Stimulated activated CD4-positive, alpha-beta T cell treated with anti-CD3 and anti-CD28 coated beads, Interleukin-12 subunit alpha, Interleukin-12 subunit beta, amount 100 ng/mL, for 24 hours (primary cell): ENCODE measurements at regions not wholly inside any gene's neighbourhood (a gene's known extent, or its start where the extent isn't known, plus 50 kb on each side); places are given as distances from the start of the nearest gene placed in this dataset.
"Not testable (repeated sequence)": the region's sequence is repeated elsewhere in the genome, so short reads cannot be mapped to it uniquely, and the experiment has no call there.

Experiments used
- DNase-seq, 2 experiments: peaks; one replicate each; pipeline ENCODE4 v3.0.0-alpha.2; 2020; ENCODE audit warnings: low read depth in 2 of 2

DNA sequence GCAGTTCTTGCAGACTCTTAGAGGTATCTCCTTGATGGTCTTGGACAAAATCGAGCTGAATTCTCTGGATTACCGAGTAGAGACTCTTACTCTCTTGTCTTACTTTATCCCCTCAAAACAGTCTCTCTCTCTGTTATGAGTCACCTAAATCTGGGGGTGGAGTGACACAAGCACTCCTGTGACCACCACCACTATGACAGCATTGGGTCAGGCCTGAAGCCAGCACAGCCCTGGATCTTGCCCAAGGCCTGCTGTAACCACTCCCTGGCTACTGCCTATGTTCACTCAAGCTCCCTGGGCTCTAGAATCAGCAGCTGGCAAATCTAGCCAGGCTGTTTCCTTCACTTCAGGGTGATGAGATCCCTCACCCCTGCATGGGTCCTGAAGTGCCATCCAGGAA, 662.5 kb downstream of the LUZP2 start:
- no peak for DNase-seq

DNA sequence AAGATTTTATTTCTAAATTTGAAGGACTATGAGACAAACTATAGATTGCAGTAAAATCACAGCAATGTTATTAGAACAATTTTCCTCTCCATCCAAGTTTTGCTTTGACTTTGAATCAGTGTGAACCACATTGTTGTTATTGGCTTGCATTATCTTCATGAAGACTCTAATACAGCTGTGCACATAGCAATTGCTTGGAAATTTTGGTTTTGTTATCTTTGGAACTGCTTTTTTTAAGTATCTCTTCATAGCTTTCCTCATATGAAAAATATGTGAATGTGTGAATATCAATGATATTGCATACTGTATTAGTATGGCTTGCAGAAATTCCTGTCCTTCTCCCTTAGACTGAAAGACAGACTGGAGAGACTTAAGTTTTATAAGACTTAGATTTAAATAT, 666.6 kb downstream of the LUZP2 start:
- DNase-seq: no peak

DNA sequence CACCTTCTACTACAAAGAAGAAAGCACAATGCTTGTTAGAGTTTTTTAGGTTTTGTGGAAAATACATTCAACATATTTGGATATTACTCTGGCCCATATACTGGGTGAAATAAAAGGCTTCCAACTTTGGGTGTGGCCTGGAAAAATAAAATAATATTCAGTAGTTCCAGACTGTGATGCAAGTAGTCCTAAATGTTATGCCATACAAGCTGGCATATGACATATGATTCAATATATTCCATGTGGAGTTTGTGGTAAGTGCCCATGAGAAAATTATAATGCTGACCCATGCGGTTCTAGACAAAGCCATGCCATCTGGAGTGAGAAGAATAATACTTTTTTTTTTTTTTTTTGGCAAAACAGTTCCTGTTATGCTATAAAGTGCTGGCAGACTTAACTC, 683.3 kb downstream of the LUZP2 start:
- DNase-seq: no peak

DNA sequence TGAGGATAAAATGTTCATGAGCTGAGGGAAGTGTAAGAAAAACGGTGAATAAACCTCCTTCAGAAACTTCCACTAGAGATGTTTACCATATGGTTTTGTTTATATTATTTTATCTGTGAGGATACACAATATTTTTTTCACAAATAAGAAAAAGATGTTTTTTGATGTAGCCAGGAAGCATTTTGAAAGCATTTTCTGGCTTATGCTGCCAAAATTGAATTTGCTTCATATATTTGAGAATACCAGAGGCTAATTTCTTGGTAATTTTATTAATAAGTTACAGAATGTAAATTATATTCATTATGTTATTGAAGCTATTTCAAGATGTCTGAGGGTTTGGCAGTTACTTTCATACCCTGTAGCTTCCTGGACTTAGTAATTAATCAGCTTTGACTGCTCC, 686.6 kb downstream of the LUZP2 start:
- no peak for DNase-seq

DNA sequence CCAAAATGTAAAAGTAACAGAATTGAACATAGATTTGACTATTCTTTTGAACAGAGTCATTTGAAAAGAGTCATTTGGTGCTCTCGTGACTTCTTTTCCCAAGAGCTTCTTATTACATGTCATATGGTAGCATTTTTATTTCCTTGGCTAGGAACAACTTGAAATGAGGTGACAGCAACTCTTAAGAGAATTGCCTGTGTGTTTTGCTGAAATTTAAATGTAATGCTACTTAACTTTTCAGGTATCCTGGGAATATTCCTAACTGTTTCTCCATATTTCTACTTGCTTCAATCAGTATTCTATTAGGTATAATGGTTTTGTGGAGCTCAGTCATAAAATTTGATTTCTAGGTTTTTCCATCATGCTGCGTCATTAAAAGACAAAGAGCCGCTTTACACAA, 700.7 kb downstream of the LUZP2 start:
- DNase-seq: no peak

DNA sequence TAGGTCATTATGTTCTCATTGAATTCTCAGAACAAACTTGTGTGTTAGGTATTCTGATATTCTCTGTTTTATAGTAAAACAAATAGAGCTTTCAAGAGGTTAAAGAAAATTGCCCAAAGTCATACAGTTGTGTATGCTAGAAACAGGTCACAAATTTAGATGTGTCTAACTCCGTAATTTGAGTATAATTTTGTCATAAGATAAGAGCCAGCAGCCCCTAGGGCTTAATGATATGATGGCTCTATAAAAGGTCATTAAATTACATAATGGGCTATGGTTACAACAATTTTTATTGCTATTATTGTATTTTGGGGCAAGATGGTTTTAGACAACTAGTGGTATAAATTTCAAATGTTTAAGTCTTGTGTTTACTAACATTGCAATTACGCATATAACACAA, 701.9 kb downstream of the LUZP2 start:
- DNase-seq: no peak

DNA sequence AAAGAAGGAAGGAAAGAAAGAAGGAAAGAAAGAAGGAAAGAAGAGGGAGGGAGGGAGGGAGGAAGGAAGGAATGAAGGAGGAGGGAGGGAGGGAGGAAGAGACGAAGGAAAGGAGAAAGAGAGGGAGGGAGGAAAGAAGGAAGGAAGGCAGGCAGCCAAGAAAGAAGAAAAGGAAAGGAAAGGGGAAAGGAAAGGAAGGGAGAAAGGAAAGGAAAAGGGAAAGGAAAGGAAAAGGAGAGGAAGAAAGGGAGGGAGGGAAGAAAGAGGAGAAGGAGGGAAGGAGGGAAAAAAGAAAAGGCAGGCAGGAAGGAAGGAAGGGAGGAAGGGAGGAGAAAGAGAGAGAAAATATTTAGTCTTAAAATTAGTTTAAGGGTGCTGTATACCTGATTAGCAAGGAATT, 704.1 kb downstream of the LUZP2 start:
- no peak for DNase-seq

DNA sequence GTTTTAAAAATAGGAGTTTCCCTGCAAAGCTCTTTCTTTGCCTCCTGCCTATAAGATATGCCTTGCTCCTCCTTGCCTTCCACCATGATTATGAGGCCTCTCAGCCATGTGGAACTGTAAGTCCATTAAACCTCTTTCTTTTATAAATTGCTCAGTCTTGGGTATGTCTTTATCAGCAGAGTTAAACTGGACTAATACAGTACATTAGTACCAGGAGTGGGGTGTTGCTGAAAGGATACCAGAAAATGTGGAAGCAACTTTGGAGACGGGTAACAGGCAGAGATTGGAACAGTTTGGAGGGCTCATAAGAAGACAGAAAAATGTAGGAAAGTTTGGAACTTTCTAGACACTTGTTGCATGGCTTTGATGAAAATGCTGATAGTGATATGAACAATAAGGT, 709.9 kb downstream of the LUZP2 start:
- no peak for DNase-seq

DNA sequence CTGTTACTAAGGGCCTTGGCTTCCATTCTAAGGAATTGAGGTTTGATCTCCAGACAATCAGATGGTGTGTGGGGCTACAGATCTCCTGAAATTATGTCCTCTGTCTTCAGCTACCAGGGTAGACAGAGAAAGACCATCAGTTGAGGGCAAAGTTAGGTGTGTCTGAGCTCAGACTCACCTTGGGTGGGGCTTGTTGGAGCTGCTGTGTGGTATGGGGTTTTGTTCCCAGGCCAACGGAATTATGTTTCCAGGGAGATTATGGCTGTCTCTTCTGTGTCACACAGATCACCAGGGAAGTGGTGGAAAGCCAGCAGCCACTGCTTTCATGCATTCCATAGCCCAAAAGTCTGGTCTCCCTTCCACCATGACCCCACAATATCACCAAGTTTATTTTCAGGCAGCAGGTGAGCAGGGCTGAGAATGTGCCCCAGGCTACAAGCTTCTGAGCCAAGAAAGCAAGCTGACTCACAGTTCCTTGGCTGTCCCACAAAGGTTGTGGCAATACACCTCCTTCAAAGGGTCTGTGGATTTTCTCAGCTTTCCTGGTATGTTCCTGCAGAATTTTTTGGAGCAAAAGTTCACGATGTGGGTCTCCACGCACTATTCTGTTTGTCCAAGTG, 714.9 kb downstream of the LUZP2 start:
- no peak for DNase-seq

DNA sequence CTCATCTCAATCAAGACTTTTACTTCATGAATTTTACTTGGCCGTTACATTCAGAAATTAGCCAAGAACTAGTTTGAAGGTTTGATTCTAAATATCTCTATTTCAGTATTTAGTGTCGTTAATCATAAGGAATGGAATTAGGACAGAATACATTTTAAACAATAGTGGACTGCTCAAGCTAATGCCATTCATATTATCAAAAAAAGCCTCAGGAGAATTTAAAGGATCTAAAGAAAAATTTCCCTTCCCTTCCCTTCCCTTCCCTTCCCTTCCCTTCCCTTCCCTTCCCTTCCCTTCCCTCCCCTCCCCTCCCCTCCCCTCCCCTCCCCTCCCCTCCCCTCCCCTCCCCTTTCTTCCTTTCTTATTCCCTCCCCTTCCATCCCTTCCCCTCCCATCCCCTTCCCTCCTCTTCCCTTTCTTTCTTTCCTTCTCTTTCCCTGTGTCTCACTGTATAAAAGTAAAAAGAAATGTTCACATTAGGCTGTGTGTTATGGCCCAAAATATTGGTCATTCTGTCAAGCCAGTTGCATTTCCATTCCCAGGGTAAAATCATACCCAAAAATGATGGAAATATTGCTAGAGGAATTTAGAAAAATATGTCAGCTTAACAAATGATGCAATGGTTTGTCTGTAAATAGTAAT, 717.8 kb downstream of the LUZP2 start:
- no peak for DNase-seq

DNA sequence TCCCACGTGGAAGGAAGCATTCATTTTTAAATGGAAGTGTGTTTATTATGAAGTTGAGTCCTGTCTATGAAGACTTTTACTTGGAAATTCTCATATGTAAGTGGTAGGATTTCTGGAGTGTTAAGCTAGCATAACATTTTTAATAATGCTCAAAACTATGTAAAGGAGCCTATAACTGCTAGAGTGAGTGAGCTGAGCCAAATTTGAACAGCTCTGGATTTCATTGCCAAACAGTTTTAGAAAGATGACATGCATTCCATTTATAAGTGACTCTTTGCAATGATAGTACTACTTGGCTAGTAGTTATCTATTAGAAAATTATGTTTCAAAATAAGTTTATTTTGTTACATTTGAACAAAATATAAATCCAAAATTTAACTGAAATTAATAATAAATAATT, 721.2 kb downstream of the LUZP2 start:
- DNase-seq: no peak

DNA sequence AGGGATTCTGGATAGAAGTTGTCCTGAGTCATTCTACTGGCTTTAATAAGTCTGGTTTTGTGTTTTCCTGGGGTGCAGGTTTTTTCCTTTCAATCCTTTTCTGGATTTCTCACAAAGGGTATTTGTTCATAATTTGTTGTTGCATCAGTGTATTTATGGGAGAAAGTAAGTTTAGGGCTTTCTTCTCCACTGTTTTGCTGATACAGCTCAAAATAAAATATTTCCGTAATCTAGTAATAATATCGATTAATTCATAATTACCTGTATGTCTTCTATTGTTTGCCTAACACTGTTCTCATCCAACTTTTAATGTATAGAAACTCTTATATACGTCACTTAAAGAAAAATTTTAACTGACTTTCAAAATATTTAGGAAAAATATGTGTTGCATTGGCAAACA, 728.2 kb downstream of the LUZP2 start:
- DNase-seq: no peak

DNA sequence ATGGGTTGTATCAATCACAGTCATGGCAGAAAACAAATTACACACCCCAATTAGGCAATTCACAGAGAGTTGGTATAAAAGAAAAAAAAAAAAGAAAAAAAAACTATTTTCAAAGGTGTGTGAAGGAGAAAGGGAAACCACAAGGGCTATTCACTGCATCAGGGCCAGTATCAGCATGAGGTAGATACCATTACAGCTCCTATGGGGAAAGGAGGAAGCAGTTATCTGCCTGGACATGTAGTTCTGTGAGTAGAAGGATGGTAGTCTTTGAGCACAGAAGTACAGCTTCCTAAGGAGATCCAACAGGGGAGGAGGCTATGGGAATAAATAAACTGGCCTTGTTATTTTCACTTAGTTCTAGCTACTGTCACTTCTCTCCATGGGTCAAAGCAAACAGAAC, 746.1 kb downstream of the LUZP2 start:
- no peak for DNase-seq

DNA sequence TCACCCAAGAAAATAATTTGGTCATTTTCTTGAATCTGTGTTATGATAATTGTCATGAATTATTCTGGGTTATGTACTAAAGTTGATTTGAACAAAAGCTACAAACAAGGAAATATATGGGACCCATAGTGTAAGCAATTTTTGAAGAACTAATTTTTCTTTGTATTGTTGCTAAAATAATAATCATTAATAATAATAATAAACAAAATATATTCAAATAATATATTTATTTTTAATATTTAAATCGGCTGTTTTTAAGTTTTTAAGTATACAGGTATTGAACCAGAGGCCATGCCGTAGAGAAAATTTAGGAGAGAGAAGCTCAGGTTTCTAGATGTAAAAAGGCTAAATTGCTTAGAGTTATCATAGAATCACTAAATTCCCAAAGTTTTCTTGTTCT, 747.3 kb downstream of the LUZP2 start:
- DNase-seq: no peak

DNA sequence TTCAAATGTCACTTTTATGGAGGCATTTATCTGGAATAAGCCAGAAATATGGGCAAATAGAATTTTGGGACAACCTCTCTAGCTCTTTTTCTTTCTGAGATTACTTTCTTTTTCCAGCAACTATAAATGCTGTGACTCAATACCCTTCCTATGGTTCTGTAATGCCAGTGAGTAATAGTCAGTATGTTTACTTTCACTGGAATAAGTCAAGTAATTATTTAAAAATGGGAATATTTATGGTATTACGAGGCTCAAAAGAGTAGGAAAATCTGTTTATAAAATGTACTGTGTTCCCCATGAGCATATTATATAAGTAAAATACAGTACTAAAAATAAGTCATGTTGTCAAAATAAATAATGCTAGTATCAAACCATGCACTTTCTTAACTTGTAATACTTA, 750.5 kb downstream of the LUZP2 start:
- DNase-seq: no peak

DNA sequence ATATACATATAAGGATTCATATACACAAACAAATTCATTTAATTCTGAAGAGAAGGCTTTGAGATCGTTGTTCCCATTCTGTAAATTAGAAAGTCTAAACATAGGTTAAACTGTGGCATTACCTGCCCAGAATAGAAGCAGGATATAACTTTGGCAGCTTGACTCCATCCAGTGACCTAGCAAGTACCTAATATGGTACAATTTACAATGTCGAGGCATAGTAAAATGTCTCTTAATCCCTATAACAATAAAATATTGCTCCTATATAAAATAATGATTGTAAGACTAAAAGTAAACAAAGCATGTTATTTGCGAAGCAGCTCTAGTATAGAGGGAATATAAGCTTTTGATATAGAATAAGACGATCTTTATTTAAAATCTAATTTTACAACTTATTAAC, 756.0 kb downstream of the LUZP2 start:
- DNase-seq: no peak

DNA sequence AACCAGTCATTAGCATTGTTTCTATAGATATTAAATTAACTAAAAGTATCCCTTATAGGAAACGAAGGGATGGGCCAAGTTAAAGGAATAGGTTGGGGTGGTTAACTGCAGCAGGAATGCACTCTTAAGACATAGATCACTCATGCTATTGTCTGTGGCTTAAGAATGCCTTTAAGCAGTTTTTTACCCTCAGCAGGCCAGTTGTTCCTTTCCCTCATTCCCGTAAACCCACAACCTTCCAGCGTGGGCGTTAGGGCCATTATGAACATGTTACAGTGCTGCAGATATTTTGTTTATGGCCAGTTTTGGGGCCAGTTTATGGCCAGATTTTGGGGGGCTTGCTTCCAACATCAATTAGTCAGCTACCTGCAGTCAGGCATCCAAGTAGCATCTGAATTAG, 767.0 kb downstream of the LUZP2 start:
- not testable (repeated sequence) for DNase-seq

DNA sequence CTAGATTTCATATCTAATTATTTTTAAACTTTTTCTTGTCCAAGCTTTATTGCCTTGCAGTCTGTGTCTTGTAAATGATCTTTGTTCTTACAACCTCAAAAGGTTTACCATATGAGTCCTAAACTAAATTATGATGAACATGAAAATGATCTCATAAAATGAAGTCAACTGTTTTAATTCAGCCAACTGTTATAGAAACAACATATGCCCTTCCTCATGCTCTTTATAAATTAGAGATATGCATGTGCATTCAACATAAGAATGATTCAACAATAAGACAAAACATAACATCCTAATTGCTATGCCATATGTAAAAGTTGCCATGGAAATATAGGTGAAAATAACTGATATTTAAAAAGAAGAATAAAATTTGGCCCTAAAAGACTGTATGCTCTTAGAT, 774.4 kb downstream of the LUZP2 start:
- no peak for DNase-seq

DNA sequence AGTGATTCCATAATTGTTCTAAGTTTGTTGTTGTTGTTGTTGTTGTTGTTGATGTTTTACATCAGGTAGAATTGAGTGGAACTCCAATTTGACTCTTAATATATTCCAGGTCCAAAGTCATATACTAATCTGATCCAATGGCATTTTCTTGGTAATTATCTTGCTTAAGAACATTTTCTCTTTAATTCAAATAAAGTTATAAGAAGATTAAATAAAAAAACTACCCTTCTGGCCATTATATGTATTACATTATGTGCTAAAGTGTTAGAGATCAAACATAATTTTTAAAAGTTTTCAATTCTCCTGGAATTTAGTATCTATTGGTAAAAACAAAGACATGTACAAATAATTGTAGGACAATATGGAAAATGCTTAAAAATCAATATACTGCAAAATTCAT, 775.4 kb downstream of the LUZP2 start:
- DNase-seq: no peak

DNA sequence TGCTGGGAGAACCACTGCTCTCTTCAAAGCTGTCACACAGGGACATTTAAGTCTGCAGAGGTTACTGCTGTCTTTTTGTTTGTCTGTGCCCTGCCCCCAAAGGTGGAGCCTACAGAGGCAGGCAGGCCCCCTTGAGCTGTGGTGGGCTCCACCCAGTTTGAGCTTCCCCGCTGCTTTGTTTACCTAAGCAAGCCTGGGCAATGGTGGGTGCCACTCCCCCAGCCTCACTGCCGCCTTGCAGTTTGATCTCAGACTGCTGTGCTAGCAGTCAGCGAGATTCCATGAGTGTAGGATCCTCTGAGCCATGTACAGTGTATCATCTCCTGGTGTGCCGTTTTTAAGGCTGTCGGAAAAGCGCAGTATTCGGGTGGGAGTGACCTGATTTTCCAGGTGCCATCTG, 784.0 kb downstream of the LUZP2 start:
- not testable (repeated sequence) for DNase-seq

DNA sequence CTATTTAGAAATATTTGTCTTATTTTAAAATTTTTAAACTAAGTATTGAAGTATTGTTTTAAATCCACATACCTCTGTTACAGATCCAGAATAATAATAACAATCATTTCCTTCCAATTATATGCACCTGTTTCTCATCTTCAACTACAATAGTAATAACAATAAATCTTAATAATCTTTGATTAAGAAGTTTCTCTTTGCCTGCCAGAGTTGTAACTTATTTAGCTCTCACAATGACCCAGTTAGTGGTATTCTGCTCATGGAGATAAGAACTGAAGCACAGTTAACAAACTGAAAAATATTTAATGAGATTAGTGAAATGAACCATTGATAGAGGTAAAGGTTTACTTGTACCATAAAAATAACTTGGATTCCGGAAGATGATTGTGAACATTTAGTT, 796.3 kb downstream of the LUZP2 start:
- DNase-seq: no peak

DNA sequence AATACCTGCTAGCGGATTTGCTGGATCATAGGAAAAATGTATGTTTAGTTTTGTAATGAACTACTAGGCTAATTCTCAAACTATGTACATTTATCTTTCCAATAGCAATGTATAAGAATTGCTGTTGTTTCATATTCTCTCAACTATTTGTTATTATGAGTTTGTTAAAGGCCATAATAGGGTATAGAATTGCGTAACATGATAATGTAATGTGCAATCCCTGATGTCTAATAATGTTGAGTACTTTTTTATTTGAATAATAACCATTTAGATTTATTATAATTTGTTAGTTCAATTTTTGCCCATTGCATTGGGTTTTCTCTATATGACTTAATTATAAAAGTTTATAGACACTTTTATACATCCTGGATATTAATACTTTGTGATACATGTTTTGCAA, 801.6 kb downstream of the LUZP2 start:
- no peak for DNase-seq

DNA sequence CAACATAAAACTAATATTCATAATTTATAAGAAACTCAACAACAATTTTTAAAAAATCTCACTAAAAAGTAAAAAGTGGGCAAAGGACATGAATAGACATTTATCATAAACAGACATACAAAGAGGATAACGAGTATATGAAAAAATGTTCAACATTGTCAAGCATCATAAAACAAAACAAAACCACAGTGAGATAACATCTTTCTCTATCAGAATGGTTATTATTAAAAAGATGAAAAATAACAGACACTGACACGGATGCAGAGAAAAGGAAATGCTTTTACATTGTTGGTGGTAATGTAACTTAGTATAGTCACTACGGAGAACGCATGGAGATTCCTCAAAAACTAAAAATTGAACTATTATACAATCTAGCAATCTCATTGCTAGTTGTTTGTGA, 813.0 kb downstream of the LUZP2 start:
- DNase-seq: no peak

DNA sequence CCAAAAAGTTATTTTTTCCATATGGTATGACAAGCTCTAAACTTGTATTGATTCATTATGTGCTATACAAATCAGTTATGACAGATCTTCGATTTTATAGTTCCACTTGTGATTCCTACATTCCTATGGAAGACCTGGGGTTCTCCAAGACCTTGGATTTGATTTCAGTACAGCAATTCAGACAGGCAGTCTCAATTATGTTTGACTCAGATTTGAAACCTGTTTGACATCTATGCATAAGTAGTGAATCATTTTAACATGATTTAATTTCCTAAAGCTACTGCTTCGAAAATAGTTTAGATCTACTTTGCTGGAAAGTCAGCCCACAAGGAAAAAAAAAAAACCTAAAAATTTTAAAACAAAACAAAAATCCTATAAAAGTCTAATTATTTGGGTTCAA, 820.4 kb downstream of the LUZP2 start:
- DNase-seq: no peak
